PC-9 (cell line): ENCODE measurements at regions not wholly inside any gene's neighbourhood (a gene's known extent, or its start where the extent isn't known, plus 50 kb on each side); places are given as distances from the start of the nearest gene placed in this dataset.

Experiments used
- CTCF ChIP-seq: fragments of 200-600 bp; sonication (generic); conservative IDR thresholded peaks from 2 replicates; pipeline ENCODE4 v1.6.1; 2017; ENCODE audit warnings: mixed run types, antibody characterized with exemption, mild to moderate bottlenecking, moderate library complexity
- EZH2 ChIP-seq: fragments of 200-600 bp; sonication (generic); IDR thresholded peaks from 2 replicates; pipeline ENCODE4 v1.8.0; 2017; ENCODE audit warnings: antibody characterized with exemption, low read depth

- TF ChIP-seq CTCF = no peak
- TF ChIP-seq EZH2 = no peak
Observed at GRCh38 chr22:44621401-44622146, 80.4 kb upstream of the PRR5 start.
